ENCODE measurements at regions not wholly inside any gene's neighbourhood (a gene's known extent, or its start where the extent isn't known, plus 50 kb on each side); places are given as distances from the start of the nearest gene placed in this dataset.

DNA sequence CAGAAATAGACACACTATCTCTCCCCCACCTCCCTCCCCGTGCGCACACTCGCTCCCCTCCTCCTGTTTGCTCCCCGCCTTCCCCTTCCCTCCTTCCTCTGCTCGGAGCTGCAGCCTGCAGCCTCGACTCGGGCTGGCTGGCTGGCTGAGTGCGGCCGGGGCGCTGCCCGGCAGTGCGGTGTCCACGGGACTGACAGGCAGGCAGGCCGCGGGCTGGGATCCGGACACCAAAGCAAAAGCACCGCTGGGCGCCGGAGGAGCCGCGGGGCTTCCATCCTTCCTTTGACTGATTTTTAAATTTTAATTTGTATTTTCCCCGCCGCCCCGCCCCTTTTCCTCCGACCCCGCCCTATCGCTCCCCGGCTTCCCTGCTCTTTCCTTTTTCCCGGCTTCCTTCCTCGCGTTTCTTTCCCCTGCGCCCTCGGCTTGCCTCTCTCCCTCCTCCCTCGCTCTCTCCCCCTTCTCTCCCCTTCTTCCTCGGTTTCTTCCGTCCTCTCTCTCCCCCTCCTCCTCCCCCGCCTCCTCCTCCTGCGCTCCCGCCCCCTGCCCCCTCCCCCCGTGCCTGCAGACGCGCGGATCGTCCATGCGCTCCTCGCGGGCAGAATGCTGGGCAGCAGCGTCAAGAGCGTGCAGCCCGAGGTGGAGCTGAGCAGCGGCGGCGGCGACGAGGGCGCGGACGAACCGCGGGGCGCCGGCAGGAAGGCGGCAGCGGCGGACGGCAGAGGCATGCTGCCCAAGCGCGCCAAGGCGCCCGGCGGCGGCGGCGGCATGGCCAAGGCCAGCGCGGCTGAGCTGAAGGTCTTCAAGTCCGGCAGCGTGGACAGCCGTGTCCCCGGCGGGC lies 109.4 kb downstream of the NAV1 start:
- Histone ChIP-seq H3K4me3 (peak overlapping the region; percentile 44), H3K4me1 (replicated peaks) (peaks cover 17% of the 10 kb centered on the region), H3K9me3 (replicated peaks) (no peaks in the 10 kb centered on the region), H3K27ac (no peak overlapping the region), H3K36me3 (peaks cover 12% of the 10 kb centered on the region), H3K27me3 (replicated peaks) (no peaks in the 10 kb centered on the region)
- DNase-seq (ENCODE audit: low read depth in 1 of 2, low spot score in 2 of 2): no peak

DNA sequence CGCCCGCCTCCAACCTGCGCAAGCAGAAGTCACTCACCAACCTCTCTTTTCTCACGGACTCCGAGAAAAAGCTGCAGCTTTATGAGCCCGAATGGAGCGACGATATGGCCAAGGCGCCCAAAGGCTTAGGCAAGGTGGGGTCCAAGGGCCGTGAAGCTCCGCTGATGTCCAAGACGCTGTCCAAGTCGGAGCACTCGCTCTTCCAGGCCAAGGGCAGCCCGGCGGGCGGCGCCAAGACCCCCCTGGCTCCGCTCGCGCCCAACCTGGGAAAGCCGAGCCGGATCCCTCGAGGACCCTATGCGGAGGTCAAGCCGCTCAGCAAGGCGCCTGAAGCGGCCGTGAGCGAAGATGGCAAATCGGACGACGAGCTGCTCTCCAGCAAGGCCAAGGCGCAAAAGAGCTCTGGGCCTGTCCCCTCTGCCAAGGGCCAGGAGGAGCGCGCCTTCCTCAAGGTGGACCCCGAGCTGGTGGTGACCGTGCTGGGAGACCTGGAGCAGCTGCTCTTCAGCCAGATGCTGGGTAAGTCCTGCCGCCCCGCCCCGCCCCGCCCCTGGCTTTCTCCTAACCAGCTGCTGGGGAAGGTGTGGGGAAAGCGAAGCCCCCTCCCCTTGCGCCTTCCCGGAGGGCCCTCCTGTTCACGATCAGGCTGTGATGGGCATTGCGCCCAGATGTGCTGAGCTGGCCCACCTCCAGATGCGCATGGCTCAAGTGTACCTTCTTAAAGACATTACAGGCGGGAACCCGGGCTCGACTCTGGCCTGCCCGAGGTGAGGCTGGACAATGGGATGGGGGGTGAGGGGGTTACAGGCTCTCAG lies 110.2 kb downstream of the NAV1 start:
- peak overlapping the region; percentile 44 for H3K4me3 ChIP-seq
- no peaks in the 10 kb centered on the region for H3K9me3 ChIP-seq (replicated peaks)
- H3K27ac ChIP-seq: no peak overlapping the region
- H3K4me1 ChIP-seq (replicated peaks): peaks cover 17% of the 10 kb centered on the region
- H3K36me3 ChIP-seq: peaks cover 12% of the 10 kb centered on the region
- DNase-seq (ENCODE audit: low read depth in 1 of 2, low spot score in 2 of 2): no peak
- H3K27me3 ChIP-seq (replicated peaks): no peaks in the 10 kb centered on the region

DNA sequence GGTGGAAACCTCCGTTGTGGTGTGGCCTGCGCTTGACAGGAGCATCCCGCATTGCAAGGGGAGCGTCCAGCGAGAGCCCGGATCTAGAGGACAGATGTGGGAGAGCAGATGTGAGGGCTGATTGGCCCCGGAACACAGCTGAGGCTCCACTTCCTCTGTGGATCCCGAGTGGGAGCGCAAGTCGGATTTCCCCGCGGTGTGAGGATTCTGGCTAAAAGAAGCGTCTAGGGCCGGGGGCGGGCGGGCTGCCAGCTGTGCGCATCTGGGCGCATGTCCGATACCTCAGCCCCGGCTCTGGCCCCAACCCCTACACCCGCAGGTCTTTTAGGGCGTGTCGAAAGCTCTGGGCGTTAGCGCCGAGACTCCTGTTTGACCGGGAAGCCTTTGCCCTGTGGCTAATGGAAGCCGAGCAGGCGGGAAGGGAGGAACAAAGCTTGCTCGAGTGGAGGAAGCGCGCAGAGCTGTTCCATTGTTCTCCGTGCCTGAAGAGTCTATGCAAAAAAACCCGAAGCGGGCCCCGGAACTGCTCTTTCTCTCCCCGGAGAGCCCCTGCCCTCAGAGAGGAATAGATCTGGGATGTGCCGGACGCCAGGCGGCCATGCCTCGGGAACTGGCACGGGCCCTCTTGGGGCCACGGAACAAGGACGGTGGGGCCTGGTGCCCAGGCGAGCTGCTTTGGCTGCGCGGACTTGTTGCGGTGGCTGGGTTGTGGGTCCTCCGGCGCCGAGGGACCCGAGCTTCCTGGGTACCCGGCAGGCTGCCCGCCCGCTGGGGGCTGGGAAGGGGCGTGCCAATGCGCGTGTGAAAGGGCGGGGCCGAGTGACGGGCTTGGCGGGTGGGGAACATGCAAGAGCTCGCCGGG lies 111.1 kb downstream of the NAV1 start:
- H3K27me3 ChIP-seq (replicated peaks): no peaks in the 10 kb centered on the region
- H3K27ac ChIP-seq: no peak overlapping the region
- DNase-seq (ENCODE audit: low read depth in 1 of 2, low spot score in 2 of 2): no peak
- no peak overlapping the region for H3K4me3 ChIP-seq
- H3K9me3 ChIP-seq (replicated peaks): no peaks in the 10 kb centered on the region
- peaks cover 22% of the 10 kb centered on the region for H3K4me1 ChIP-seq (replicated peaks)
- peaks cover 12% of the 10 kb centered on the region for H3K36me3 ChIP-seq

DNA sequence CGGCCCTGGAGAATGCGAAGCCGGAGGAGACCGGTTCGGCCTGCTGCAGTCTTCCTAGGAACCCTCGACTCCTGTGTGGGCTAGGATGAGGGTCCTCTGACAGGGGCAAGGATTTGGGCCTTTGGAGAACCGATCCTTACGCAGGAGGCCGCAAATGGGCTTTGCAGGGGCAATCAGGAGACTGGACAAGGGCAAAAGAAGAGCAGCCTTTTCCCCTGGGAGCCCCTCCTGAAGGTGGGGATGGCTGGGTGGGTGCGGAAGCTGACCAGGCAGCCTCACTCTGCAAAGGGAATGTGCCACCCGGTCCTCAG lies 111.7 kb downstream of the NAV1 start:
- Histone ChIP-seq H3K4me1 (replicated peaks) (peaks cover 28% of the 10 kb centered on the region), H3K4me3 (no peak overlapping the region), H3K27ac (no peak overlapping the region), H3K9me3 (replicated peaks) (no peaks in the 10 kb centered on the region), H3K36me3 (peaks cover 12% of the 10 kb centered on the region), H3K27me3 (replicated peaks) (no peaks in the 10 kb centered on the region)
- no peak for DNase-seq (ENCODE audit: low read depth in 1 of 2, low spot score in 2 of 2)

DNA sequence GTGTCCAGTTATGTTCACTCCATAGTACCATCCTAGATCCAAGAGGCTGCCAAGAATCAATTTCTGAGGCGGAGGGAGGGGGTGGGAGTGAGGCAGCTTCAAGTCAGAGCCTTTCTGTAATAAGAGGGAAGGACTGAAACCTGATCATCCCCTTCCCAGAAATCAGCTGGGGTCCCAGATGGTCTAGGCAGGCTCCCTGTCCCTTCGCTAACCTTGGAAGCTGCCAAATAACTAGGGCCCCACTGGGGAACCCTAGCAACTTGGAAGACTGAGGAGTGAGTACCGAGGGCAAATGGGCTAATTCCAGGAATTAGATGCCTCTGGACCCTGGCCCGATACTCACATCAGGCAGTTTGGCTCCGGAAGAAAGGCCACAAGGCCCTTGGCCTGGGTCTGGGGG lies 113.3 kb downstream of the NAV1 start:
- H3K27ac ChIP-seq: no peak overlapping the region

DNA sequence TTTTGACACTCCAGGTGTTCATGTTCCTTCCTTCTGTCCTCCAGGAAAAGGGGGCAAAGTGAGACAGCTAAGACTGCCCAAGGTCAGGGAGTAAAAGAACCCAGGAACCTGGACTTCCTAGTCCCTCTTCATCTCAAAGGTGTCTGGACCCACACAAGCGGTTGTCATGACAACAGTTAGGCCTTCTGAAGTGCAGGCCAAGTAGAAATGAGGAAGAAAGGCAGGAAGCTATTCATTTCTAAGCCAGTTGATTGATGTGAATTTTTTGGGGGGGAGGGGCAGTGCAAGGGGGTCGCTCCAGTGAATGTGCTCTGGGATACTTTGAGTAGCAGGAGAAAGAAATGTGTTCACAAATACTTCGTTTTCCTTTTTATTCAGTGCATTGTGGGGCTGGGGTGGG lies 114.3 kb downstream of the NAV1 start:
- H3K9me3 ChIP-seq (replicated peaks): no peaks in the 10 kb centered on the region
- DNase-seq (ENCODE audit: low read depth in 1 of 2, low spot score in 2 of 2): no peak
- H3K27me3 ChIP-seq (replicated peaks): no peaks in the 10 kb centered on the region
- H3K4me3 ChIP-seq: no peak overlapping the region
- peaks cover 22% of the 10 kb centered on the region for H3K4me1 ChIP-seq (replicated peaks)
- H3K27ac ChIP-seq: no peak overlapping the region
- H3K36me3 ChIP-seq: peaks cover 15% of the 10 kb centered on the region

More for the DNA sequence above, 113.3 kb downstream of the NAV1 start:
- Histone ChIP-seq H3K27me3 (replicated peaks) (no peaks in the 10 kb centered on the region), H3K4me3 (no peak overlapping the region), H3K36me3 (peaks cover 12% of the 10 kb centered on the region), H3K4me1 (replicated peaks) (peaks cover 29% of the 10 kb centered on the region), H3K9me3 (replicated peaks) (no peaks in the 10 kb centered on the region)
- no peak for DNase-seq (ENCODE audit: low read depth in 1 of 2, low spot score in 2 of 2)

DNA sequence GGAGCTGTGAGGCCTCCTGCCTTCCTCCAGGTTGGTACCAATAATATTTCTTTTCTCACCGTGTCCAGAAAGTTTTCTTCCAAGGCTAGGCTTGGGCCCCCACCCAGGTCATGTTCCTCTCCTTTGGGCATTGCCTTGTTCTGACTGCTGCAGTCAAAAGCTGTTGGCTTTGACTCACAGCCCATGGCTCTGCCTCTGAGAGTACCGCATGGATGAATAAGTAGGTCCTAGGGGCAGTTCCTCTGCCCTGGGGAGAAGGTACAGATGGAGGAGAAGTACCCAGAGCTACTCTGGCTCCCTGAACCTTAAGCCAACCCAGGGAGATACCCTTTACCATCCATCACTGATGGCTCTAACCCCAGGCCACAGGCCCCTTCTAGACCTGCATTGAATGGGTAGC lies 115.0 kb downstream of the NAV1 start:
- no peak for DNase-seq (ENCODE audit: low read depth in 1 of 2, low spot score in 2 of 2)
- Histone ChIP-seq H3K27me3 (replicated peaks) (no peaks in the 10 kb centered on the region), H3K4me3 (no peak overlapping the region), H3K27ac (no peak overlapping the region), H3K4me1 (replicated peaks) (peaks cover 18% of the 10 kb centered on the region), H3K36me3 (peaks cover 12% of the 10 kb centered on the region), H3K9me3 (replicated peaks) (no peaks in the 10 kb centered on the region)

DNA sequence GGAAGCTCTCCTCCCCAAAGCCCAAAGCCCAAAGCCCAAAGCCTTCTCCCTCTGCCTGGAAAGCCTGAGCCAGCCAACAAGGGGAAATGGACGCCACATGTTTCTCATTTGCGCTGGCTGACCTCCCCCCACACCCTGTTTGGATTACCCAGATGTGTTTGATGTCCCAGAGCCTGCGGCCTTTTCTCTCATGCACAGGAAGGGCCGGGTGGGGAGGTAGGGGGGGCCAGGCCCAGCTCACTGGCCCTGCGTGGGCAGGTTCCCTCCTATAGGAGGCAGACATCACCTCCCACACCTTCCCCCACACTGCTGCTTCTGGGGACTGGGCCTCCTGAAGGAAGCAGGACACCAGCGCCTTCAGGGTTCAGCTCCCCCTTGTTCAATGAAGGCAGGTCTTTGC lies 116.3 kb downstream of the NAV1 start:
- Histone ChIP-seq H3K36me3 (peaks cover 2% of the 10 kb centered on the region; the same call in 1 of the 2 replicates), H3K9me3 (replicated peaks) (no peaks in the 10 kb centered on the region), H3K4me3 (no peak overlapping the region), H3K27ac (no peak overlapping the region), H3K27me3 (replicated peaks) (no peaks in the 10 kb centered on the region), H3K4me1 (replicated peaks) (peaks cover 12% of the 10 kb centered on the region)
- DNase-seq (ENCODE audit: low read depth in 1 of 2, low spot score in 2 of 2): peak; percentile 83 to 85

DNA sequence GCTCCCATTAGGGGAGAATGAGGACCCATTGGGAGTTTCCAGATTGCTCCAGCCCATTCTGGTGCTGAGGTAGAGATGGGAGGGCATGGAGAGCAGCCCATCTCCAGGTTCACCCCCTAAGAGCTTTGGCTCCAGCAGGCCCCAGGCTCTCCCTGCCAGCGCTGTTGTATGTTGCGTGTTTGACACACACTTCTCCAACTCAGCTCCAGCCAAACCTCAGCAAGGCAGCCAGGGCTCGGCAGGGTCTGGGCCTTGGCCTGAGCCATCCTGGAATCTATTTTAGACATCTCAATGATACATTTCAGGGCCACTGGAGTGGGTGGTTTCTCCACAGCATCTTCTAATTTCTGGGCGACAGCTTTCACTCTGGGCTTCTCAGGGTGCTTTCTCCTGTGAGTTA lies 117.0 kb downstream of the NAV1 start:
- DNase-seq (ENCODE audit: low read depth in 1 of 2, low spot score in 2 of 2): no peak
- H3K27me3 ChIP-seq (replicated peaks): no peaks in the 10 kb centered on the region
- no peak overlapping the region for H3K4me3 ChIP-seq
- peaks cover 12% of the 10 kb centered on the region for H3K4me1 ChIP-seq (replicated peaks)
- H3K9me3 ChIP-seq (replicated peaks): no peaks in the 10 kb centered on the region
- H3K36me3 ChIP-seq: peaks cover 2% of the 10 kb centered on the region; the same call in 1 of the 2 replicates
- H3K27ac ChIP-seq: no peak overlapping the region

DNA sequence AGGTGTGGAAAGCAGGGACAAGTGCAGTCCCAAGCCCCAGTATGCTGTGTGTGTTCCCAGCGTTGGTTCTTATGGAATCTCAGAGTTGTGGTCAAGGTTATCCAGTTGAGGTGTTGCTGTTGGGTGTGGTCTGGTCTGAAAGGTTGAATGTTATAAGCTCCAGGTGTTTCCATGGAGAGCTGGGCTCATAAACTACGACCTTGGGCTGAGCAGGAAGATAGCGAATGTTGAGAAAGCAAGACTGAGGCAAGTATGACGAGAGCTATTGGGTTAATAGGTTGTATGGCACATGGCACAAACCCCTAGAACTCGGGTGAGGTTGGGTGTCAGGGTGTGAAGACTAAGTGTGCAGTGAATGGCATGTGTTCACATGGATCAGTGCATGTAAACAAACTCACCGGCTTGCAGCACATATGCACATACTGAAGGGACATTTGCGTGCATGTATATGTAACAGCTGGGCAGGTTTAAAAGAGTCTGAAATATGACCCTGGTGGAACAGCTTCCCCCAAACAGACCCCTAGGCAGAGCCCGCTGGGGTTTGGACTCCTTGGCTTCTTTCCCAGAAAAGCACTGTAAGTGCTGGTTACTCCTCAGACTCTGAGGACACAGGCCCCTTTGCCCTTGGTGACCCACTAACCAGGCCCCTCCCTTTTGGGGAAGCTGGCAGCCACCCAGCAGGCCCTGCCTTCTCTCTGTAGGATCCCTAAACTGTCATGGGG lies 117.5 kb downstream of the NAV1 start:
- H3K36me3 ChIP-seq: peaks cover 2% of the 10 kb centered on the region; the same call in 1 of the 2 replicates
- H3K27me3 ChIP-seq (replicated peaks): no peaks in the 10 kb centered on the region
- H3K4me1 ChIP-seq (replicated peaks): peaks cover 12% of the 10 kb centered on the region
- no peak for DNase-seq (ENCODE audit: low read depth in 1 of 2, low spot score in 2 of 2)
- H3K27ac ChIP-seq: no peak overlapping the region
- no peaks in the 10 kb centered on the region for H3K9me3 ChIP-seq (replicated peaks)
- H3K4me3 ChIP-seq: no peak overlapping the region

DNA sequence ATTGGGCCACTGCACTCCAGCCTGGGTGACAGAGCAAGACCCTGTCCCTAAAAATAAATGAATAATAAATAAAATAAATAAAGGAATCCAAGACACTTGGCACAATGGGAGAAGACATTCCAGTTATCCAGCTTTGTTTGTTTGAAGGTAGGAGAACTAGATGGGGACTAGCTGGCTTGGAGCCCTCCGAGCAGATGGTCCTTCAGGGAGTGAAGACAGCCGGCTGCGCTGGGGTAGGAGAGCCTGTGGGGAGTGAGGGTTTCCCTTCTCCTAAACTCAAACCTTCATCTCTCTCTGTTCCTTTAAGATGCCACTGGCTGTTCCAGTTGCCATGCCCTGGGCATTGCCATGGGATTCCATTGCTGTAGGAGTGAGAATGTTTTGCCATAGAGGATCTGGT lies 120.6 kb downstream of the NAV1 start:
- no peaks in the 10 kb centered on the region for H3K27me3 ChIP-seq (replicated peaks)
- no peak overlapping the region for H3K27ac ChIP-seq
- peaks cover 11% of the 10 kb centered on the region for H3K4me1 ChIP-seq (replicated peaks)
- peaks cover 2% of the 10 kb centered on the region; the same call in 1 of the 2 replicates for H3K36me3 ChIP-seq
- H3K9me3 ChIP-seq (replicated peaks): 0 out of 2 replicates have a peak, but pooled peaks cover 2% of the 10 kb centered on the region
- no peak for DNase-seq (ENCODE audit: low read depth in 1 of 2, low spot score in 2 of 2)
- no peak overlapping the region for H3K4me3 ChIP-seq

DNA sequence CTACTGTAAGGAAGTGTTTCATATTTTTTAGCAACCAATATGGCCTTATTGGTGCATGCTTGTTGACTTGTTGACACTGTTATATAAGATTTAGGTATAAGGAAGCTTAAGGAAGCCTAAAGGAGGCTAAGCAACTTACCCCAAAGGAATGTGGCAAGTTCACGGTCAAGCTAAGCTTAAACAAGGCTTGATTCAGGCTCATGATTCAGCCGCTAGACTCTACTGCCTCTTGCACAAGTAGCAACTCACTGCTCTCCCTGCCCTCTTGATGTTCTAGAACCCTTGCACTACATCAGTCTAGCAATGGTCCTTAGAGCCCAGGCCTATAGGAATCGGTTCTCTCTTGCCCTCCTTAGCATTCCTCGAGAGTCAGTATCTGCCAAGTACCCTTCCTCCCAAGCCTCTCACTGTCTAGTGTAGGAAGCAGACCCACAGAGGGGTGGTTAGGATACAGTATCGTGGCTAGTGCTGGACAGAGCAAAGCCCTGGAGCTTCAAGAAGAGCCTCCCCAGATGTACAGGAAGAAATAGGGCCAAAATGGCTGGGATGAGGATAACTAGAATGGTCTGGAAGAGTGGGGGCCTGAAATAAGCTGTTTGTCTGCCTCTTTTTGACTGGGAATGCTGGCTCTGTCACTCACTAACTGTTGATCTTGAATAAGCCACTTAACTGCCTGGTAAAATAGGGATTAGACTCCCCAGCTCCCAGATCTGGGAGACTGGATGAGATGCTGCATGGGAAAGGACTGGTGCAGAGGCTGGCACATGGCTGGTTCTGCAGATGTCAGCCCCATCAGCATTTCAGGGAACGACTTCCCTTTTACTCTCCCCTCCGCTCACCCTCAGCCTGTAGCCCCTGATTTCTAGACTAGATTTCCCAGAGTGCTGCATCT lies 122.2 kb downstream of the NAV1 start:
- no peaks in the 10 kb centered on the region for H3K27me3 ChIP-seq (replicated peaks)
- peaks cover 2% of the 10 kb centered on the region; the same call in 1 of the 2 replicates for H3K36me3 ChIP-seq
- no peak for DNase-seq (ENCODE audit: low read depth in 1 of 2, low spot score in 2 of 2)
- 0 out of 2 replicates have a peak, but pooled peaks cover 2% of the 10 kb centered on the region for H3K9me3 ChIP-seq (replicated peaks)
- no peaks in the 10 kb centered on the region; the same call in 1 of the 2 replicates for H3K4me1 ChIP-seq (replicated peaks)
- no peak overlapping the region for H3K27ac ChIP-seq
- no peak overlapping the region for H3K4me3 ChIP-seq

Data from SJSA1 (cell line).